ENCODE measurements at regions not wholly inside any gene's neighbourhood (a gene's known extent, or its start where the extent isn't known, plus 50 kb on each side); places are given as distances from the start of the nearest gene placed in this dataset.

DNA sequence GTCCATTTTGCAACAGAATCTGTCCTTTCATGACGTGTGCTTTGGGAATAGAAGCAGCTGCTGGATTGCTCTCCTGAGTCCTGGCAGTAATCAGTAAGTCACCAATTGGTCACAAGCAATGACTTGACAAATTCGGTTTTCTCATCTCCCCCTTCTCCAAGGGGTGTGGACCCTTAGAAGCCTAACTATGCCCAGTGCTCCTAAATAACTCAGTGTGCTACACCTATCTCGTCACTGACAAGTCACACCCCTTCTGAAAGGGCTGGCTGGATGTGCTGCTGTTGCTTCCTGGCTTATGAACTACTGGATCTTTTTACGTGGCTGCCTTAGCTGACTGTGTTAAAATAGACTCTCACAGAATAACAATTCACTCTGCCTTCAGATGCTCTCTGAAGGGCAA lies 1351.5 kb downstream of the ZPLD1 start:
- peak overlapping the region; percentile 65 for H3K27ac ChIP-seq
- 1 to 7% (median 6%) methylated on average over 4 of the region's 4 CpGs for WGBS, 3 donors
- no peaks in the 10 kb centered on the region for H3K9me3 ChIP-seq
- H3K36me3 ChIP-seq (ENCODE audit: insufficient read depth in 1 of 2, low read depth in 1 of 2): no peaks in the 10 kb centered on the region
- no peaks in the 10 kb centered on the region for H3K27me3 ChIP-seq (ENCODE audit: insufficient read depth in 3 of 3, low read length in 2 of 3)
- ATAC-seq (peak; percentile 82 to 91 (median 88)), DNase-seq (no peak)
- TF ChIP-seq CTCF (IDR thresholded peaks at IDR 0.05): no peak
- H3K4me3 ChIP-seq: no peak overlapping the region
- no peaks in the 10 kb centered on the region for H3K4me1 ChIP-seq
- intact Hi-C loops (cut with DNase I): no loop called here

DNA sequence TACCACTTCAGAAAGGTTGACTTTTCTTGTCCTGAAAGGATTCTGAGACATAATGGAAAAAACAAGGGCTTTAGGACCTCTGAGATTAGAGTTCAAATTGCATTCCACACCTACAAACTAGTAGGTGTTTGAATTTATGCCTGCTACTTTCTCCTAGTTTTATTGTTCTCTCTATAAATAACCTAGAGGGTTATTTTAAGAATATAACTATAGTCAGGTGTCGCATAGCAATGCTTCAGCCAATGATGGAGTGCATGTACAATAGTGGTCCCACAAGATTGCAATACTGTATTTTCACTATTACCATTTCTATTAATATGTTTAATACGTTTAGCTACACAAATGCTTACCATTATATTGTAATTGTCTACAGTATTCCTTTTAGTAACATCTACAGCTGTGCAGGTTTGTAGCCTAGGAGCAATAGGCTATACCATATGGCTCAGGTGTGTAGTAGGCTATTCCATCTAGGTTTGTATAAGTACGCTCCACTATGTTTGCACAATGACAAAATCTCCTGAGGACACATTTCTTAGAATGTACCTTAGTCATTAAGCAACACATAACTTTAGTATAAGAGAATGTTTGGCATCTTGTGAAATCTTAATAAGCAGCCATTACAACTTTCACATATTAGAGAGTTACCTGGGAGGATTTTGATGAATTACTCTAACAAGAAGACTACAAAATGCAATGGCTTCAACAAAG lies 1352.5 kb downstream of the ZPLD1 start:
- intact Hi-C loops (cut with DNase I): no loop called here
- TF ChIP-seq CTCF (IDR thresholded peaks at IDR 0.05): no peak
- Histone ChIP-seq H3K27ac (peak overlapping the region; percentile 47), H3K4me3 (no peak overlapping the region), H3K4me1 (no peaks in the 10 kb centered on the region), H3K36me3 (ENCODE audit: insufficient read depth in 1 of 2, low read depth in 1 of 2) (no peaks in the 10 kb centered on the region), H3K9me3 (no peaks in the 10 kb centered on the region), H3K27me3 (ENCODE audit: insufficient read depth in 3 of 3, low read length in 2 of 3) (no peaks in the 10 kb centered on the region)
- ATAC-seq (peak in 2 of 4 donors; percentile 53 to 55), DNase-seq (no peak)
- WGBS, 3 donors: 60 to 76% (median 67%) methylated on average over 3 of the region's 3 CpGs

GRCh38 chr3:103787879-103788278 lies 1353.1 kb downstream of the ZPLD1 start:
- intact Hi-C loops (cut with DNase I): no loop called here
- H3K27me3 ChIP-seq (ENCODE audit: insufficient read depth in 3 of 3, low read length in 2 of 3): no peaks in the 10 kb centered on the region
- no peaks in the 10 kb centered on the region for H3K9me3 ChIP-seq
- WGBS, 3 donors: 70 to 93% (median 79%) methylated on average over 2 of the region's 2 CpGs
- no peak overlapping the region for H3K4me3 ChIP-seq
- ATAC-seq (no peak), DNase-seq (no peak)
- H3K4me1 ChIP-seq: no peaks in the 10 kb centered on the region
- TF ChIP-seq CTCF (IDR thresholded peaks at IDR 0.05): no peak
- no peaks in the 10 kb centered on the region for H3K36me3 ChIP-seq (ENCODE audit: insufficient read depth in 1 of 2, low read depth in 1 of 2)
- no peak overlapping the region for H3K27ac ChIP-seq

GRCh38 chr3:103791786-103792515 lies 1357.1 kb downstream of the ZPLD1 start:
- intact Hi-C loops (cut with DNase I): no loop called here
- Histone ChIP-seq H3K36me3 (ENCODE audit: insufficient read depth in 1 of 2, low read depth in 1 of 2) (no peaks in the 10 kb centered on the region), H3K4me1 (no peaks in the 10 kb centered on the region), H3K27ac (no peak overlapping the region), H3K27me3 (ENCODE audit: insufficient read depth in 3 of 3, low read length in 2 of 3) (no peaks in the 10 kb centered on the region), H3K9me3 (no peaks in the 10 kb centered on the region), H3K4me3 (no peak overlapping the region)
- no peak for DNase-seq
- ATAC-seq: no peak
- no peak for TF ChIP-seq CTCF (IDR thresholded peaks at IDR 0.05)
- 37 to 57% (median 37%) methylated on average over 1 of the region's 1 CpG for WGBS, 3 donors

All from psoas muscle (tissue), 7 donors.